ENCODE measurements at regions not wholly inside any gene's neighbourhood (a gene's known extent, or its start where the extent isn't known, plus 50 kb on each side); places are given as distances from the start of the nearest gene placed in this dataset.

GRCh38 chr7:47688311-47689100 is 106.6 kb upstream of the TNS3 start:
- no peaks in the 10 kb centered on the region for H3K36me3 ChIP-seq (ENCODE audit: control insufficient read depth in 4 of 4, insufficient read depth in 4 of 4, low read length in 4 of 4)
- no peaks in the 10 kb centered on the region for H3K9me3 ChIP-seq (ENCODE audit: control insufficient read depth in 4 of 4, insufficient read depth in 3 of 4, low read length in 3 of 4)
- H3K4me1 ChIP-seq (ENCODE audit: control insufficient read depth in 5 of 5, insufficient read depth in 5 of 5, low read length in 5 of 5): peaks cover 0 to 3% (median 0%) of the 10 kb centered on the region in 5 donors
- WGBS, 2 donors: 93 to 94% methylated on average over 15 of the region's 15 CpGs
- H3K27ac ChIP-seq (ENCODE audit: low read depth in 1 of 2, low read length in 1 of 2): no peak overlapping the region
- DNase-seq (no peak), ATAC-seq (ENCODE audit: insufficient read depth, low FRiP score) (no peak)
- no peak overlapping the region for H3K4me3 ChIP-seq
- no peak overlapping the region for H3K9ac ChIP-seq (ENCODE audit: insufficient read depth in 1 of 2, low read length in 2 of 2)
- TF ChIP-seq CTCF (IDR thresholded peaks at IDR 0.05; ENCODE audit: control extremely low read depth, extremely low read depth): no peak
- H3K27me3 ChIP-seq (ENCODE audit: control insufficient read depth in 3 of 3, insufficient read depth in 3 of 3, low read length in 2 of 3): no peaks in the 10 kb centered on the region

GRCh38 chr7:47685712-47686376 is 103.9 kb upstream of the TNS3 start:
- Histone ChIP-seq H3K27me3 (ENCODE audit: control insufficient read depth in 3 of 3, insufficient read depth in 3 of 3, low read length in 2 of 3) (no peaks in the 10 kb centered on the region), H3K27ac (ENCODE audit: low read depth in 1 of 2, low read length in 1 of 2) (no peak overlapping the region), H3K4me1 (ENCODE audit: control insufficient read depth in 5 of 5, insufficient read depth in 5 of 5, low read length in 5 of 5) (peaks cover 0 to 3% (median 0%) of the 10 kb centered on the region in 5 donors), H3K9ac (ENCODE audit: insufficient read depth in 1 of 2, low read length in 2 of 2) (no peak overlapping the region), H3K4me3 (no peak overlapping the region), H3K36me3 (ENCODE audit: control insufficient read depth in 4 of 4, insufficient read depth in 4 of 4, low read length in 4 of 4) (no peaks in the 10 kb centered on the region), H3K9me3 (ENCODE audit: control insufficient read depth in 4 of 4, insufficient read depth in 3 of 4, low read length in 3 of 4) (no peaks in the 10 kb centered on the region)
- TF ChIP-seq CTCF (IDR thresholded peaks at IDR 0.05; ENCODE audit: control extremely low read depth, extremely low read depth): no peak
- 89 to 93% methylated on average over 5 of the region's 5 CpGs for WGBS, 2 donors
- DNase-seq (no peak), ATAC-seq (ENCODE audit: insufficient read depth, low FRiP score) (no peak)

- WGBS, 2 donors: 94 to 95% methylated on average over 3 of the region's 3 CpGs
- Histone ChIP-seq H3K4me1 (ENCODE audit: control insufficient read depth in 5 of 5, insufficient read depth in 5 of 5, low read length in 5 of 5) (peaks cover 0 to 3% (median 0%) of the 10 kb centered on the region in 5 donors), H3K4me3 (no peak overlapping the region), H3K36me3 (ENCODE audit: control insufficient read depth in 4 of 4, insufficient read depth in 4 of 4, low read length in 4 of 4) (no peaks in the 10 kb centered on the region), H3K27me3 (ENCODE audit: control insufficient read depth in 3 of 3, insufficient read depth in 3 of 3, low read length in 2 of 3) (no peaks in the 10 kb centered on the region), H3K9ac (ENCODE audit: insufficient read depth in 1 of 2, low read length in 2 of 2) (no peak overlapping the region), H3K9me3 (ENCODE audit: control insufficient read depth in 4 of 4, insufficient read depth in 3 of 4, low read length in 3 of 4) (no peaks in the 10 kb centered on the region), H3K27ac (ENCODE audit: low read depth in 1 of 2, low read length in 1 of 2) (no peak overlapping the region)
- no peak for ATAC-seq (ENCODE audit: insufficient read depth, low FRiP score)
- DNase-seq: no peak
- no peak for TF ChIP-seq CTCF (IDR thresholded peaks at IDR 0.05; ENCODE audit: control extremely low read depth, extremely low read depth)
Observed at GRCh38 chr7:47685151-47685550, 103.2 kb upstream of the TNS3 start.

All from lung (tissue), 11 donors.